HFFc6 (cell line): ENCODE measurements at regions not wholly inside any gene's neighbourhood (a gene's known extent, or its start where the extent isn't known, plus 50 kb on each side); places are given as distances from the start of the nearest gene placed in this dataset.

Experiments used
- DNase-seq: peaks from one replicate; pipeline ENCODE4 v3.0.0-alpha.2; 2018
- H3K27ac Mint-ChIP-seq: 2 replicates; pipeline ENCODE4 v1.8.0; 2020; ENCODE audit warnings: mild to moderate bottlenecking, mixed read lengths
- H3K27me3 Mint-ChIP-seq: 2 replicates; pipeline ENCODE4 v1.8.0; 2021; ENCODE audit warnings: mild to moderate bottlenecking, moderate library complexity, mixed read lengths; ENCODE audit not compliant: insufficient read depth
- H3K36me3 Mint-ChIP-seq: 2 replicates; pipeline ENCODE4 v1.8.0; 2021; ENCODE audit warnings: low read depth, mixed read lengths
- H3K4me1 Mint-ChIP-seq: 2 replicates; pipeline ENCODE4 v1.8.0; 2020; ENCODE audit warnings: low read depth, mixed read lengths
- H3K4me3 Mint-ChIP-seq: 2 replicates; pipeline ENCODE4 v1.8.0; 2020; ENCODE audit warnings: mild to moderate bottlenecking, moderate library complexity, mixed read lengths
- H3K9me3 Mint-ChIP-seq: 2 replicates; pipeline ENCODE4 v1.8.0; 2020; ENCODE audit warnings: mild to moderate bottlenecking, mixed read lengths
- TF ChIP-seq, protein P1 (sequence below): fragments of 200-600 bp; sonication (generic); IDR thresholded peaks from 2 replicates; pipeline ENCODE4 v1.5.0; 2021; ENCODE audit warnings: antibody characterized with exemption, mild to moderate bottlenecking

DNA sequence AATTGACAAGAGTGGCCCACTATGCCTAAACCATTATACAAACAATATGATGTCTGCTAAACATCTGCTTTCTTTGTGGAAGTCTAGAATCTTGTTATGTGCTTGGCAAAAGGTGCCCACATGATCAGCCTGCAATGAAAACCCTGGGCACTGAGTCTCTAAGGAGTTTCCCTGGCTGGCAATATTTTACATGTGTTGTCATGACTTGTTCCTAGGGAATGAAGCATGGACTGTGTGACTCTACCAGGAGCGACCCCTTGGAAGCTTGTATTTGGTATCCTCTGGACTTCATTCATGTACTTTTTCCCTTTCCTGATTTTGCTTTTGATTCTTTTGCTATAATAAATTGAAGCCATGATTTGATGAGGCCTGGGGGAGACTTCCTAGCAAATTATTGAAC lies 324.9 kb downstream of the HHIPL2 start:
- TF ChIP-seq, protein P1, sequence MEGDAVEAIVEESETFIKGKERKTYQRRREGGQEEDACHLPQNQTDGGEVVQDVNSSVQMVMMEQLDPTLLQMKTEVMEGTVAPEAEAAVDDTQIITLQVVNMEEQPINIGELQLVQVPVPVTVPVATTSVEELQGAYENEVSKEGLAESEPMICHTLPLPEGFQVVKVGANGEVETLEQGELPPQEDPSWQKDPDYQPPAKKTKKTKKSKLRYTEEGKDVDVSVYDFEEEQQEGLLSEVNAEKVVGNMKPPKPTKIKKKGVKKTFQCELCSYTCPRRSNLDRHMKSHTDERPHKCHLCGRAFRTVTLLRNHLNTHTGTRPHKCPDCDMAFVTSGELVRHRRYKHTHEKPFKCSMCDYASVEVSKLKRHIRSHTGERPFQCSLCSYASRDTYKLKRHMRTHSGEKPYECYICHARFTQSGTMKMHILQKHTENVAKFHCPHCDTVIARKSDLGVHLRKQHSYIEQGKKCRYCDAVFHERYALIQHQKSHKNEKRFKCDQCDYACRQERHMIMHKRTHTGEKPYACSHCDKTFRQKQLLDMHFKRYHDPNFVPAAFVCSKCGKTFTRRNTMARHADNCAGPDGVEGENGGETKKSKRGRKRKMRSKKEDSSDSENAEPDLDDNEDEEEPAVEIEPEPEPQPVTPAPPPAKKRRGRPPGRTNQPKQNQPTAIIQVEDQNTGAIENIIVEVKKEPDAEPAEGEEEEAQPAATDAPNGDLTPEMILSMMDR, result no peak
- H3K9me3 Mint-ChIP-seq, result peaks cover 8% of the 10 kb centered on the region
- DNase-seq, result no peak
- H3K4me3 Mint-ChIP-seq, result no peak overlapping the region
- no peak overlapping the region for H3K27ac Mint-ChIP-seq
- H3K27me3 Mint-ChIP-seq, result peaks cover 4% of the 10 kb centered on the region
- H3K36me3 Mint-ChIP-seq, result no peaks in the 10 kb centered on the region; the same call in 1 of the 2 replicates
- peaks cover 24% of the 10 kb centered on the region for H3K4me1 Mint-ChIP-seq

DNA sequence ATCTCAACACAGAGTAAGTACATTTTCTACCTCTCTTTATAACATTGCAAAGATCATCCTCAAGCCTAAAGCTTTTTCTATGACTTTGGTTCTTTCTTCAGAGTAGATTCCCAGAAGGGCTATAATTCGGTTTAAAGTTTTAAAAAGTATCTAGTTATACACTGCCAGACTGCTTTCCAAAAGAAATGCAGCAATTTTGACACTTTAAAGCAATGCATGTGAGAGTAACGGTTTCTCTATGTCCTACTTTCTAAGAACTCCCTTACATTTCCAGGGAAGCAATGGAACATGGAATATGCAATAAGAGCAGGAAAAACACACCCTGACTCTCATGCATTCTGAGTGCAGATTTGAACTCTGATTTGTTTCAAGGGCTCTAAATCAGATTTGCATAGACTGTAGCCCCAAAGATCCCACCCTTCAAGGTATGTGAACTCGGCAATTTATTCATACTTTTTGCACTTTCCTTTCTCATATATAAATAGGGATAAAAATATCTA lies 331.6 kb downstream of the HHIPL2 start:
- Mint-ChIP-seq H3K4me1 (no peaks in the 10 kb centered on the region), H3K4me3 (no peak overlapping the region), H3K36me3 (no peaks in the 10 kb centered on the region; the same call in 1 of the 2 replicates), H3K27me3 (peaks cover 5% of the 10 kb centered on the region), H3K9me3 (peaks cover 8% of the 10 kb centered on the region), H3K27ac (no peak overlapping the region)
- no peak for DNase-seq
- TF ChIP-seq, protein P1, result no peak

DNA sequence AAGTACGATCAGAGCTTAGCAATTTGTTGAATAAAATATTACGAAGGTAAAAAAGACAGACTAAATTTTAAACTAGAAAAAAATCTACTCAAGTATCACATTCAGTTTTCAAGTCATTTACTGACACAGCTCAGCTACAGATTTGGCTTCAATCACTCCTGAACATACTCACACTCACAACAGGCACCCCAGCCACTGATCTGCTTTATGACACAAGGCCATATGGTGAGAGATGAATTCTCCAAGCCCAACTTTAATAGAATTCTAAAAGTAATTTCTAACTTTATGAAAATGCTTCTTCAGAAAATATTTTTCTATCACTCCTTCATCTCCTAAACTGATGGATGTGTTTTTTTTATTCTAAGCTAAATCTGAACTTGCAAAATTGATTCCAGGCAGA lies 337.1 kb downstream of the HHIPL2 start:
- no peak for DNase-seq
- no peaks in the 10 kb centered on the region for H3K9me3 Mint-ChIP-seq
- no peak overlapping the region for H3K4me3 Mint-ChIP-seq
- no peaks in the 10 kb centered on the region for H3K4me1 Mint-ChIP-seq
- TF ChIP-seq, protein P1, result no peak
- no peaks in the 10 kb centered on the region for H3K36me3 Mint-ChIP-seq
- no peak overlapping the region for H3K27ac Mint-ChIP-seq
- peaks cover 2% of the 10 kb centered on the region for H3K27me3 Mint-ChIP-seq

DNA sequence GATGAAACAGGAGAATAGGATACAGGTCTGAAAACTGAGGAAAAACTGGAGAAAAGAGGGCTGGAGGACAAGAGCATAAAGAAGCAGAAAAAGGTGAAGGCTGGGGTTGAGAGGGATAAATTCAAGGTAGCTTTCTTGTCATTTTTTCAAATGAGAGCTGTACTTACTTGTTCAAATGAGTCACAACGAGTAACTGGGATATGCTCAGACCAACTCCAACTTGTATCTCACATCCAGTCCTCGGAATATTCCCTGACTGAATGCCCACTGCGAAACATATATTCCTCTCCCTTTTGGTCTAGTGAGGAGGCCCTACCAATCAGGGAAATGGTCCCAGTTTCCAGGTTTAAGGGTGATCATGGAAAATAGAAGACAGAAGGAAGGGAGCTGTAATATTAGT lies 343.4 kb downstream of the HHIPL2 start:
- TF ChIP-seq, protein P1, result no peak
- Mint-ChIP-seq H3K4me1 (no peaks in the 10 kb centered on the region), H3K27me3 (peaks cover 5% of the 10 kb centered on the region), H3K27ac (no peak overlapping the region), H3K36me3 (no peaks in the 10 kb centered on the region), H3K4me3 (no peak overlapping the region), H3K9me3 (no peaks in the 10 kb centered on the region)
- DNase-seq, result no peak

DNA sequence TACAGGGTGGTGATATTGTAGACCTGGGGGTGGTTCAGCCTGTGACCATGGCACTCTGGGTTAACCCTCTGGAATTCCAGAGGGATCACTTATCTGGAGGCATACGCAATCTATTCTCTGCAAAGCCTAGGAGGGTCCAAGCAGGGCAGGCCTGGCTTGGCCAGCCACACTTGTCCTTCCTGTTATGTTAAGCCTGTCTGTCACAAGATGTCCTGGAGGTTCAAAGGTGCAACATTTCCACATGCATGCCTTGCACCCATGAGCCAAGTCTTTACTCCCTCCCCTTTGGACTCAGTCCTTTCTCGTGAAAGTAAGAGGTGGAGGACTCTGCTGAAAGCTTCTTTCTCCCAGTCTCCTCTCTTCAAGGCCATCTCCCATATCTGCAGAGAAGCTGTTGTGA lies 345.1 kb downstream of the HHIPL2 start:
- no peaks in the 10 kb centered on the region for H3K36me3 Mint-ChIP-seq
- DNase-seq, result no peak
- TF ChIP-seq, protein P1, result no peak
- H3K4me1 Mint-ChIP-seq, result no peaks in the 10 kb centered on the region
- H3K27me3 Mint-ChIP-seq, result peaks cover 9% of the 10 kb centered on the region
- no peaks in the 10 kb centered on the region for H3K9me3 Mint-ChIP-seq
- no peak overlapping the region for H3K27ac Mint-ChIP-seq
- no peak overlapping the region for H3K4me3 Mint-ChIP-seq

DNA sequence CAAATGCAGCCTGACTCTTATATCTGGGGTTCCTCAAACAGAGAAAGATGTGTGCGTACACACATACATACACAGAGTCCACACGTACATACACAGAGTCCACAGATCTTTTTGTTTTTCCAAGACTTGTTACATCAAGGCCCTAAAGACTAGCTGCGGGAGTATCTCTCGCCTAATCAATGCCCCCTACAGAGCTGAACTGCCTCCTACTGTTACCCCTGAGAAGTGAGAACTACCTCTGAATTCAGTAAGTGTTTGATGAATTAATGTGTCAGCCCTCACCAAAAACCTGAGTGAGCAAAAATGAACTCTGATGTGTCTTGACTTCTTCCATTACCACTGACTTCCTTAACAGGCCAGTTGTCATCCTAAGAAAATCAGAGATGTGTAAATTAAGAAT lies 351.2 kb downstream of the HHIPL2 start:
- H3K36me3 Mint-ChIP-seq, result no peaks in the 10 kb centered on the region
- H3K27me3 Mint-ChIP-seq, result peaks cover 6% of the 10 kb centered on the region
- TF ChIP-seq, protein P1, result no peak
- no peak for DNase-seq
- no peaks in the 10 kb centered on the region for H3K4me1 Mint-ChIP-seq
- H3K9me3 Mint-ChIP-seq, result no peaks in the 10 kb centered on the region
- H3K27ac Mint-ChIP-seq, result no peak overlapping the region
- no peak overlapping the region for H3K4me3 Mint-ChIP-seq
